HTR-8/SVneo (cell line): ENCODE measurements at regions not wholly inside any gene's neighbourhood (a gene's known extent, or its start where the extent isn't known, plus 50 kb on each side); places are given as distances from the start of the nearest gene placed in this dataset.

Experiments used
- DNase-seq: peaks from one replicate; pipeline ENCODE4 v3.0.0; 2011; ENCODE audit warnings: low spot score, mixed read lengths; ENCODE audit not compliant: insufficient read length
- FAIRE-seq: peaks from 2 replicates; lab custom pipeline; 2011; peaks lifted over from hg19 to GRCh38; lab: Jason Lieb, UNC

GRCh38 chr15:96560246-96560895 is 229.9 kb downstream of the NR2F2 start:
- DNase-seq (peak; percentile 7), FAIRE-seq (peak; percentile 28)

- FAIRE-seq (no peak), DNase-seq (no peak)
Observed at GRCh38 chr15:96561593-96561992, 231.1 kb downstream of the NR2F2 start.

DNA sequence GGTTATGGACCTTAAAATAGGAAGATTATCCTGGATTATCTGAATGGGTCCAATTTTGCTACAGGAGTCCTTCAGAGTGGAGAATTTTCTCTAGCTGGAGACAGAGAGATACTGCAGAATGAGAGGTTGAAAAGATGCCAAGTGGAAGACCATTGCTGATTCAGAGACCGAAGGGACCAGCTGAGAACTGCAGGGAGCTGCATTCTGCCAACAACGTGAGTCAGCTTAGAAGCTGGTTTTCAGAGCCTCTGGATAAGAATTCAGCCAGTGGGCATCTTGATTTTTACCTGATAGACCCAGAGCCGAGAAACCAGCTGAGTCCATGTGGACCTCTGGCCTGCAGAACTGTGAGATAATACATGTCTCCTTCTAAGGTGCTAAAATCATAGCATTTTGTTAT is 234.0 kb downstream of the NR2F2 start:
- no peak for DNase-seq
- FAIRE-seq = no peak

DNA sequence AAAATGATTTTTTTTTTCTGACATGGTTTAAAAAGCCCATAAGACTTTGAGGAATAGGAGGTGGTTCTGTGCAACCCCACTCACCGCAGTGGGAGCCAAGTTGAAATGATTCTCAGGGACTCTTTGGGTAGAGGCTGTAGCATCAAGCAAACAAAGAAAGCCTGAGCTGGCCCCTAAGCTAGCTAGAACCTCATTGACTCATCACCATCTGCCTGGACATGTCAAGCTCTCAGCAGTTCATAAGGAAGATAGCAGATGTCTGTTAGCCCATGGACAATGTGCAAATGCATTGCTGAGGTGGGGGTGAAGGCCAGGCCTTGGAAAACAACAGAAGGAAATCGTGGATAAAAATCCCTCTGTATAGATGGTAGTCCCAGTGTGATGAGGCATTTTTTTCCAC is 234.8 kb downstream of the NR2F2 start:
- no peak for FAIRE-seq
- DNase-seq = no peak

DNA sequence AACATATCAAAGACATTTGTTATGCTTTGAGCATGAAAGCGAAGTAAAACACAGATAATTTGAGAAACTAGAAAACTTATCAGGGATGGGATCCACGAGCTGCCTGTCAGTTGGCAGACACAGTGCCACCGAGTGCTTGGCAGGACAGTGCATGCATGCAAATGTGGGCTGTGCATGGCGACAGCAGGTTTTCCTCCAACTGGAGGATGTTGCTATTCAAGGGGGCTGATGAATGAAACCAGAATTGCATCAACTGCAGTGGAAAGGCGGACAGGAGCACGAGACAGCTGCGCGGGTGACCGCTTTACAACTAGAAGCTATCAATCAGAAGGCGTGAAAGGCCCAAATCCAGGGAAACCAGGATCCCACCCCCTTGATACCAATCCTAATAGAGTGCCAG is 244.3 kb downstream of the NR2F2 start:
- FAIRE-seq = no peak
- no peak for DNase-seq

GRCh38 chr15:96576596-96576995 is 246.1 kb downstream of the NR2F2 start:
- DNase-seq = no peak
- no peak for FAIRE-seq

- no peak for FAIRE-seq
Observed at GRCh38 chr15:96578393-96578792, 247.9 kb downstream of the NR2F2 start.

GRCh38 chr15:96581371-96581770 is 250.9 kb downstream of the NR2F2 start:
- no peak for DNase-seq
- FAIRE-seq = no peak

More at GRCh38 chr15:96578393-96578792, 247.9 kb downstream of the NR2F2 start:
- DNase-seq = no peak

GRCh38 chr15:96582473-96582872 is 252.0 kb downstream of the NR2F2 start:
- DNase-seq (no peak), FAIRE-seq (no peak)

DNA sequence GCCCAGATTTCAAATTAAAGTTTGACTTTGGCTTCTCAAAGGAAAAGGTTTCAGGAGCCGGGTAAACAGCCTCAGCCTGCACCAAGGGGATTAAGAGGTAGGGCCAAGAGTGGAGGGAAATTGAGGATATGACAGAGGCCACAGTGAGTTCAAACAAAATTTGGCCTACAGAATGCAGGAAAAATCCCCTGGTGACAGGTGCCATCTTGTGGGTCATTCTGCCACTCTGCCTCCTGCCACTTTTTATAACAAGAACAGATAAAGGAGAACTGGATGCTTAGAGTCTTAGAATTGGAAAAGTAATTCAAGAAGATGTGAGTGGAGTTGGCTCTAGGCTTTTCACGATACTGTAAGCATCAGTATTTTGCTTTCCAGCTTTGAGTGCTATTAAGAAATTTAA is 253.2 kb downstream of the NR2F2 start:
- FAIRE-seq (no peak), DNase-seq (no peak)

DNA sequence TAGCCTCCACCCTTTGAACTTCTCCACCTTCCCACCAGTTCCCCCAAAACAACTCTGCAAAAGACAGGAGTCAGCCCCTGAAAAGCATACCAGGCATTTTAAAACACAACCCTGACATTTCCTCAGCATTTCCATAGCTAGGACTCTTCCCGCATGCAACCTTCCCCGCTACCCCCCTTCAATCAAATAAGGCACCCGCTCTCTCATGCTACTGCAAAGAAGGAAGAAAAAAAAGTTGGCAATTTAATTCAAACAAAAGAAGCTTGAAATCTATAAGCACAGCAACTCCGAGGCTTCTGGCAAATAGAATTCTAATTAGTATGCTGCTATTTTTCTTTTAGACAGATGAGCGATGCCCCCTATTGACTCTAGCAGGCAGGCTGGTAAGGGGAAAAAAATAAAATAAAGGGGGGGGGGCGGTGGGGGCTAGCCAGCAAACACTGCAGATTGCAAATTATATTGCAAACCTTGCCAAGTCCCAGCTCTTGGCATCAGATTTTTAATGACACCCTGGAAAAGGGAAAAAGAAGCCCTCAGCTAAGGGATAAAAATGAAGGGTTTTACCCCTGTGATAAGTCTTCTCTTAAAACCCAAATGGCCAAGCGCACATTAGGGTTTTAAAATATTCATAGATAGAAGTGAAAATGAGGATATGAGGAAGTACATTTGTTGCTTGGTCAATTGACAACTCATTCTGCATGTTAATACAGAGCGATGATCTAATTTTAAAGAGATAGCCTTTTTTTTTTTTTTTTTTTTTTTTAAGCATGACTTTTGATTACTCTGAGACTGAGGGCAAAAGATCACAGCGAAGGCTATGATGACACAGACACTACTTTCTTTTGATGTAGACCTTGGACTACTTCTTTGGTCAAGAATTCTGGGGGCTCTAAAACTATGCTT is 255.2 kb downstream of the NR2F2 start:
- FAIRE-seq (no peak), DNase-seq (peak; percentile 17)

DNA sequence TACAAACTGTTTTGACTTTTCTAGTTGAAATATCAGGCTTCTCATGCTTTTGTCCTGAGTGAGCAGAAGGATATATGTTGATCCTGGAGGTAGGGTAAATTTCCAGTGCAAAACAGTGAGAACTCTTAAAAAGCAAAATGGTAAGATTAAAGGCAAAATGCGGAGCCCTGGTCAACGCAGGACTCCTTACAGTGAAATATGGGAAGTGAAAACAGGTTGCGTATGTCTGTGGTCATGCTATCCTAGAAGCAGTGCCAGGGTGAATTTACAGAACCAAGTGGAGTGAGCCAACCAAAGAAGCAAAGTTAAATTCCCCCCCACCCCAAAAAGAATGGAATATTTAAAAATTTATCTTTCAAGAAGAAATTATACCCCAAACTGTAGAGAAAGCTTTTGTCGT is 256.4 kb downstream of the NR2F2 start:
- FAIRE-seq (no peak), DNase-seq (no peak)

DNA sequence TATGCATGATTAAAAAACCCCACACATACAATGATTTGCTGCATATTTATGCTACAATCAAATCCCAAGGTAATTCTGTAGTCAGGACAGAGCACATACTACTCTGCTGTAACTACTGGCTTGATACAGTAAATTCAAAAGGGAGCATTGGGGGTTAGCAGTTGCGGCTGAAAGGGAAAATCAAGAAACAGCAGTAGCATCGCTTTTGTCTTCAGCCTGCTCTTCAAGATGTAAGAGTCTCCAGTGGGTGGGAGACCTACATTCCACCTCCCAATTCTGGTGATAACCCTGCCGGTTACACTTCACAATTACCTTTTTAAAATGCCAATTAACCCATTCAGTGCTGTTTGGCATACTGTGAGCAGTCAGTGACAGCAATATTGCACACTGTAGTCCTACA is 259.4 kb downstream of the NR2F2 start:
- DNase-seq = no peak
- FAIRE-seq = no peak

GRCh38 chr15:96593735-96594134 is 263.2 kb downstream of the NR2F2 start:
- FAIRE-seq = no peak
- DNase-seq = no peak

GRCh38 chr15:96595951-96596350 is 265.5 kb downstream of the NR2F2 start:
- DNase-seq = no peak
- no peak for FAIRE-seq

GRCh38 chr15:96598514-96598913 is 268.0 kb downstream of the NR2F2 start:
- no peak for DNase-seq
- FAIRE-seq = no peak

- DNase-seq (no peak), FAIRE-seq (no peak)
Observed at GRCh38 chr15:96599268-96599667, 268.8 kb downstream of the NR2F2 start.

DNA sequence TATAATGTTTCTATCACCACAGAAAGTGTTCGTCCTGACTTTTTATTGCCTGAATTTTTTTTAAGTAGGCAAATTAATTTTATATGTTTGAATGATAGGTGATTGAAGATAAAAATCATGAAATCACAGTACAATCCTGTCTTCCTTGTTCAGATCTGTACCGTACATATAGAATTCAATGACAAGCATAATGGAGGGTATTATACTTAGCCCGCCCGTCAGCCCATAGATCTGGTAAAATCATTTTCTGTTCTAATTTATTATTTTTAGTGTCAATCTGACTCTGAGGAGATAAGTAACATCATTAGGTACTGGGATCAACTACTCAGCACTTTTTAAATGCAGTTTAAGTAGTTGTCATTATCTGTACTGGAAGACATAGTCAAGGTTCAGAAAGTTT is 269.9 kb downstream of the NR2F2 start:
- no peak for FAIRE-seq
- no peak for DNase-seq

DNA sequence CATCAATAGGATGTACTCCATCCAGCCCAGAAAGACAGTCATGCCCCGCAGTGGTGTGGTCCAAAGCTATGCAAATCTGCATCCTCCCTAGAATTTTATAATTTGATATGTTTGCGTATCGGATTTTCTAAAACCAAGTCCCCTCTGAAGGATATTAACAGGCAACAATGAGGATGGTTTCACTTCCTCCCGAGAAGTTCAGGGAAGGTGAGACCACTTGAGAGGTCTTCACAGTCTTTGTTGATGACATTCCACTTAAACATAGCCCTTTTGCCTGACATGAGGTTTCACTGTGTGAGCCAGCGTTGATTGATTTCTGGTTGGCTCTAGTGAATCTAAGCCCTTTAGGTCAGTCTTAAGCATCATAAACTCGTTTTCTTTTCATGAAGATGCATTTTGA is 276.1 kb downstream of the NR2F2 start:
- FAIRE-seq = no peak
- no peak for DNase-seq

- DNase-seq = no peak
- FAIRE-seq = no peak
Observed at GRCh38 chr15:96610757-96611156, 280.3 kb downstream of the NR2F2 start.

GRCh38 chr15:96612917-96613316 is 282.4 kb downstream of the NR2F2 start:
- FAIRE-seq (no peak), DNase-seq (no peak)

GRCh38 chr15:96619174-96619573 is 288.7 kb downstream of the NR2F2 start:
- no peak for FAIRE-seq
- DNase-seq = no peak
